Right atrium auricular region (tissue), 2 donors: ENCODE measurements at regions not wholly inside any gene's neighbourhood (a gene's known extent, or its start where the extent isn't known, plus 50 kb on each side); places are given as distances from the start of the nearest gene placed in this dataset.
A peak's percentile ranks its signal among the peaks of the same experiment; 100 is the strongest.

Experiments
- DNase-seq: peaks from one replicate; pipeline ENCODE4 v3.0.0-alpha.2; 2019; ENCODE audit warnings: low spot score
- H3K27ac ChIP-seq, 2 donors: fragments of 200-600 bp; sonication (generic); 1 replicate in 1 of 2; 2 replicates in 1 of 2; pipeline ENCODE4 v1.5.1; 2016 to 2019
- H3K27me3 ChIP-seq, 2 donors: fragments of 200-600 bp; sonication (generic); one replicate each; pipeline versions ENCODE4 v1.5.1 to v1.6.0; 2017 to 2019
- H3K36me3 ChIP-seq: fragments of 200-600 bp; sonication (generic); one replicate; pipeline ENCODE4 v1.5.1; 2016
- H3K4me1 ChIP-seq, 2 donors: fragments of 200-600 bp; sonication (generic); one replicate each; pipeline versions ENCODE4 v1.5.1 to v1.6.0; 2017 to 2019
- H3K4me3 ChIP-seq, 2 donors: fragments of 200-600 bp; sonication (generic); 1 replicate in 1 of 2; 2 replicates in 1 of 2; pipeline ENCODE4 v1.5.1; 2017 to 2019; ENCODE audit warnings: mild to moderate bottlenecking in 1 of 2, moderate library complexity in 1 of 2
- H3K9me3 ChIP-seq, 2 donors: fragments of 200-600 bp; sonication (generic); one replicate each; pipeline ENCODE4 v1.5.1; 2019
- TF ChIP-seq, protein P1 (sequence below), 2 donors: fragments of 200-600 bp; sonication (generic); IDR thresholded peaks; one replicate each; pipeline ENCODE4 v1.5.1; 2019; ENCODE audit warnings: antibody characterized with exemption in 2 of 2

DNA sequence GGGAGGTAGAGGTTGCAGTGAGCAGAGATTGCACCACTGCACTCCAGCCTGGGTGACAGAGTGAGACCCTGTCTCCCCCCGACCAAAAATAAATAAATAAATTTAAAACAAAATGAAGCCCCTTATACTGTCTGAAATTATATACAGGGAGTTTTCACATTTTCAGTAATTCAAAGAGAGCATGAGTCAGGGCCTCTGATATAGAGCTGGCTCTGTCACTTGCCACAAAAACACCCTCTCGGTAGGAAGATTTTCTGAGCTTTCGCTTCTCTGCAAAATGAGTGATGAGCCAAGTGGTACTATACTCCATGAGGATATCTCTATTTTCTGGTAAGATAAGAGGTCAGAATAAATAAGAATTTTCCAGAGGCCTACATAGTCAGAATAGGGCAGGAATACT is 462.9 kb downstream of the COG6 start:
- TF ChIP-seq, protein P1, sequence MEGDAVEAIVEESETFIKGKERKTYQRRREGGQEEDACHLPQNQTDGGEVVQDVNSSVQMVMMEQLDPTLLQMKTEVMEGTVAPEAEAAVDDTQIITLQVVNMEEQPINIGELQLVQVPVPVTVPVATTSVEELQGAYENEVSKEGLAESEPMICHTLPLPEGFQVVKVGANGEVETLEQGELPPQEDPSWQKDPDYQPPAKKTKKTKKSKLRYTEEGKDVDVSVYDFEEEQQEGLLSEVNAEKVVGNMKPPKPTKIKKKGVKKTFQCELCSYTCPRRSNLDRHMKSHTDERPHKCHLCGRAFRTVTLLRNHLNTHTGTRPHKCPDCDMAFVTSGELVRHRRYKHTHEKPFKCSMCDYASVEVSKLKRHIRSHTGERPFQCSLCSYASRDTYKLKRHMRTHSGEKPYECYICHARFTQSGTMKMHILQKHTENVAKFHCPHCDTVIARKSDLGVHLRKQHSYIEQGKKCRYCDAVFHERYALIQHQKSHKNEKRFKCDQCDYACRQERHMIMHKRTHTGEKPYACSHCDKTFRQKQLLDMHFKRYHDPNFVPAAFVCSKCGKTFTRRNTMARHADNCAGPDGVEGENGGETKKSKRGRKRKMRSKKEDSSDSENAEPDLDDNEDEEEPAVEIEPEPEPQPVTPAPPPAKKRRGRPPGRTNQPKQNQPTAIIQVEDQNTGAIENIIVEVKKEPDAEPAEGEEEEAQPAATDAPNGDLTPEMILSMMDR (IDR thresholded peaks at IDR 0.05) = no peak

DNA sequence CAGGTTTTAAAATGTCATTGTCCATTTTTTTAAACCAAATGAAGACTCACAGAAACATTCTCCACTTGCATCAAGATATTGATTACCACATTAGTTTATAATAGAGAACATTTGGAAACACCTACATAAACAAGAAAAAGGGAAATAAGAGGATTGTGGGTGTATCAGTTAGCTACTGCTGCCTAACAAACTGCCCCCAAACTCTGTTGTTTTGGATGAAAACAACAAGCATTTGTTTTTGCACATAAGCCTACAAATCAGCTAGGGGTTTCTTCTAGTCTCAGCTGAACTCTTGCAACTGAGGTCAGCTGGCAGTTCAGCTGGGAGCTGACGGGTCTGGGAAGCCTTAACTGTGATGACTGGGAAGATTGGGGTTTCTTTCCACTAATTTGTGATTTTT is 464.4 kb downstream of the COG6 start:
- TF ChIP-seq, protein P1 (IDR thresholded peaks at IDR 0.05) = no peak
- Histone ChIP-seq H3K9me3 (peaks cover 0 to 6% of the 10 kb centered on the region in 2 donors), H3K4me3 (no peak overlapping the region), H3K27ac (peak overlapping the region; percentile 33 to 59), H3K27me3 (no peaks in the 10 kb centered on the region), H3K36me3 (no peaks in the 10 kb centered on the region), H3K4me1 (peaks cover 0 to 13% of the 10 kb centered on the region in 2 donors)
- DNase-seq = no peak

More for the DNA sequence above, 462.9 kb downstream of the COG6 start:
- Histone ChIP-seq H3K27ac (no peak overlapping the region), H3K9me3 (peaks cover 0 to 6% of the 10 kb centered on the region in 2 donors), H3K36me3 (no peaks in the 10 kb centered on the region), H3K4me1 (peaks cover 0 to 18% of the 10 kb centered on the region in 2 donors), H3K4me3 (no peak overlapping the region), H3K27me3 (no peaks in the 10 kb centered on the region)
- no peak for DNase-seq

DNA sequence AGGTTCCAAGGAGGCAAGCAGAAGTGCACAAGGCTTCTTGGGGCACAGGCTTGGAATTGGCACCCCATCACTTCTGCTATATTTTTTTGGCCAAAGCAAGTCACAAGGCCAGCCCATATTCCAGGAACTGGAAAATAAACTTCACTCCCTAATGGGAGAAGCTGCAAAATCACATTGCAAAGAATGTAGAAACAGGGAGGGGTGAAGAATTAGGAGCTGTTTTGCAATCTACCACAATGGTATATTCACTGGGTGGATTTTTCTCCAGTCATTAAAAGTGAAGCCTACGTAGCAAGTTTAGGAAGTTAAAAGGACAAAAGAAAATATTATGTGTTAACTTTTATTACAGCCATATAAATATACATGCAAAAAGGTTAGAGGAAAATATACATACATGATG is 464.8 kb downstream of the COG6 start:
- peaks cover 0 to 9% of the 10 kb centered on the region in 2 donors for H3K4me1 ChIP-seq

DNA sequence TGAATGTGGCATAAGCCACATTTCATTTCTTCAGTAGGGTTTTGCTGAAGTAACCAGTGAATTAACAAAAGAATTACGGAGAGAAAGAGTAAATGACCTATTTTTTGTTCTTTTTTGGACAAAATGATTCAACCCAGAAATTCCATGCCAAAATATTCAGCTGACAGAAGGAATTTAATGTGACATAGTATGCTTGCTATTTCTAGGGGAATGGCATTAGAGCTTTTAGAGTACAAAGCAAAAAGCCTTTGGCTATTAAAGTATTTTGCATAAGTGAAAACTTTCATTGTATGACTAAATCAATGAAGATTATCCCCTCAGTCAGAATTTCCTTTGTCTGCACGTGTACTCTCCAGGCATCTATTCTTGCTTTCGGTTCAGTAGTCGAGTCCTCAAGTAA is 465.3 kb downstream of the COG6 start:
- Histone ChIP-seq H3K9me3 (peaks cover 0 to 6% of the 10 kb centered on the region in 2 donors), H3K4me3 (no peak overlapping the region)

More for the DNA sequence above, 464.8 kb downstream of the COG6 start:
- peak overlapping the region; percentile 33 to 59 for H3K27ac ChIP-seq
- no peaks in the 10 kb centered on the region for H3K27me3 ChIP-seq
- peaks cover 0 to 6% of the 10 kb centered on the region in 2 donors for H3K9me3 ChIP-seq
- DNase-seq = no peak
- TF ChIP-seq, protein P1 (IDR thresholded peaks at IDR 0.05) = no peak
- no peak overlapping the region for H3K4me3 ChIP-seq
- H3K36me3 ChIP-seq = no peaks in the 10 kb centered on the region

DNA sequence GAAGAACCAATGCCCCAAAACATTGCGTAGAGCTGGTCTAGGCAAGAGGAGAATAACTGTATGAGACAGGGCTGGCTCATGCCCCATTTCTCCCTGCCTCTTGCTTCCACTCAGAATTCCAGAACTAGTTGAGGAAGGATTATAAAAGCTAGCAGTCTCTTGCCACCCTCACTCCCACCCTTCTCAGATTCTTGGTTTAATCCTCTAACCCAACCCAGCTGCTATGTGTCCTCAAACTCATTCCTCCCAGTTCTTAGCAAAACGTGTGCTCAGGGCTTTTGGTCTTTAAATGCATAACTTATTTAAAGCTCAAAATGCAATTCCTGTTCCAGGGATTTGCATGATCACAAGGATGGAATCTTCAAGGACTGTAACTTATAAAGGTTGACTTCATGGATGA is 466.3 kb downstream of the COG6 start:
- DNase-seq = no peak
- Histone ChIP-seq H3K4me3 (no peak overlapping the region), H3K27ac (peak overlapping the region in 1 of 2 donors; percentile 59), H3K36me3 (no peaks in the 10 kb centered on the region), H3K4me1 (peaks cover 0 to 4% of the 10 kb centered on the region in 2 donors), H3K27me3 (no peaks in the 10 kb centered on the region), H3K9me3 (peaks cover 0 to 6% of the 10 kb centered on the region in 2 donors)
- TF ChIP-seq, protein P1 (IDR thresholded peaks at IDR 0.05) = no peak

More for the DNA sequence above, 465.3 kb downstream of the COG6 start:
- Histone ChIP-seq H3K4me1 (peaks cover 0 to 4% of the 10 kb centered on the region in 2 donors), H3K27me3 (no peaks in the 10 kb centered on the region), H3K27ac (peak overlapping the region; percentile 33 to 59), H3K36me3 (no peaks in the 10 kb centered on the region)
- no peak for DNase-seq
- TF ChIP-seq, protein P1 (IDR thresholded peaks at IDR 0.05) = no peak
